ENCODE measurements at regions not wholly inside any gene's neighbourhood (a gene's known extent, or its start where the extent isn't known, plus 50 kb on each side); places are given as distances from the start of the nearest gene placed in this dataset.
"Not testable (repeated sequence)": the region's sequence is repeated elsewhere in the genome, so short reads cannot be mapped to it uniquely, and the experiment has no call there.

DNA sequence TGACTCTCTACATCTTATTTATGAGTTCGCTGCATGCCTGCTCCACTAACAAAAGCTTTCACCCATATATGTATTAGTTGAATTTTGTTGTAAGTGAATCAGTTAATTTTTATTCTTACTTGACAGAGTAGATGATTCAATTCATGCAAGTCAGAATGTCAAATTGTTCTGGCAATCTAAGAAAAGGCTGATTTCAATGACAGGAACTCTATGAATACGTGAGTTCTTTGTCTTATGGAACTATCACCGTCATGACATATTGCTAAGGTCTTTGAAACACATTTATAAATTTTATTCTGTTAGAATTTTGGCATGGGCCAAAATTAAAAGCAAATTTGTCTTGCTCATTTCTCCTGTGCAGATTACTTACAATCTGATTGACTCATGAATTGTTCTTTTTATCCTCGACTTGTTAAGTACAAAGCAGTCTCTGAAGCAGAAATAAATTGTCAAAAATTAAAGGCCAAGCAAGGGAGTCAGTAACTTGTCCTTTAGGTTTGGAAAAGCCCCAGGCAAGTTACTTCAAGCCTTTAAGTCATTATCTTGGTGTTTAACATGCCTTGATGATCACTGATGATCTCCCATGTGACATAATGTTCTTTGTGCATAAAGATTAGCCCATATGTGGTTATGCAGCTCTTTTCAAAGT, 89.0 kb upstream of the GC start:
- no peak for DNase-seq (ENCODE audit: low read depth, low spot score)
- no peak overlapping the region for H3K4me3 ChIP-seq (ENCODE audit: low read depth, low read length)
- TF ChIP-seq, protein P1, sequence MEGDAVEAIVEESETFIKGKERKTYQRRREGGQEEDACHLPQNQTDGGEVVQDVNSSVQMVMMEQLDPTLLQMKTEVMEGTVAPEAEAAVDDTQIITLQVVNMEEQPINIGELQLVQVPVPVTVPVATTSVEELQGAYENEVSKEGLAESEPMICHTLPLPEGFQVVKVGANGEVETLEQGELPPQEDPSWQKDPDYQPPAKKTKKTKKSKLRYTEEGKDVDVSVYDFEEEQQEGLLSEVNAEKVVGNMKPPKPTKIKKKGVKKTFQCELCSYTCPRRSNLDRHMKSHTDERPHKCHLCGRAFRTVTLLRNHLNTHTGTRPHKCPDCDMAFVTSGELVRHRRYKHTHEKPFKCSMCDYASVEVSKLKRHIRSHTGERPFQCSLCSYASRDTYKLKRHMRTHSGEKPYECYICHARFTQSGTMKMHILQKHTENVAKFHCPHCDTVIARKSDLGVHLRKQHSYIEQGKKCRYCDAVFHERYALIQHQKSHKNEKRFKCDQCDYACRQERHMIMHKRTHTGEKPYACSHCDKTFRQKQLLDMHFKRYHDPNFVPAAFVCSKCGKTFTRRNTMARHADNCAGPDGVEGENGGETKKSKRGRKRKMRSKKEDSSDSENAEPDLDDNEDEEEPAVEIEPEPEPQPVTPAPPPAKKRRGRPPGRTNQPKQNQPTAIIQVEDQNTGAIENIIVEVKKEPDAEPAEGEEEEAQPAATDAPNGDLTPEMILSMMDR (IDR thresholded peaks at IDR 0.05; ENCODE audit: low read depth, low read length) = no peak
- in situ Hi-C loops (cut with HindIII; ENCODE audit: low sequenced_read_pairs) = no loop called here

DNA sequence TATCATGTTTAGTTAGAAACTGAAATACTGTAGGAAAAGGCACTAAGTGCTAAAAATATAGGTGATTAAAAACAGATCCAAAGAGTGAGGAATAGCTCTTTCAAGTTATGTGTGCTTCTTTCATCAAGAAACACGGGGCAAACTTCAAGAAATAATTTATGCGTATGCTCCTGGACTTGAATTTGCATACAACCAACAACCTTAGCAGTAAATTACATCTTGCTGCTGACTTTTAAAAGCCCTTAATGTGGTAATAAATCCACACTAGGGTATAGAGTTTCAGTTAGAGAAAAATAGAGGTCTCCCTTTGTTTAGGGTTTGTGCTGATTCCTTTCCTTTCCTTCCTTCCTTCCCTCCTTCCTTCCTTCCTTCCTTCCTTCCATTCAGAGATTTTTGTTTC, 94.5 kb upstream of the GC start:
- TF ChIP-seq, protein P1 (IDR thresholded peaks at IDR 0.05; ENCODE audit: low read depth, low read length) = no peak
- in situ Hi-C loops (cut with HindIII; ENCODE audit: low sequenced_read_pairs) = no loop called here
- no peak for DNase-seq (ENCODE audit: low read depth, low spot score)

DNA sequence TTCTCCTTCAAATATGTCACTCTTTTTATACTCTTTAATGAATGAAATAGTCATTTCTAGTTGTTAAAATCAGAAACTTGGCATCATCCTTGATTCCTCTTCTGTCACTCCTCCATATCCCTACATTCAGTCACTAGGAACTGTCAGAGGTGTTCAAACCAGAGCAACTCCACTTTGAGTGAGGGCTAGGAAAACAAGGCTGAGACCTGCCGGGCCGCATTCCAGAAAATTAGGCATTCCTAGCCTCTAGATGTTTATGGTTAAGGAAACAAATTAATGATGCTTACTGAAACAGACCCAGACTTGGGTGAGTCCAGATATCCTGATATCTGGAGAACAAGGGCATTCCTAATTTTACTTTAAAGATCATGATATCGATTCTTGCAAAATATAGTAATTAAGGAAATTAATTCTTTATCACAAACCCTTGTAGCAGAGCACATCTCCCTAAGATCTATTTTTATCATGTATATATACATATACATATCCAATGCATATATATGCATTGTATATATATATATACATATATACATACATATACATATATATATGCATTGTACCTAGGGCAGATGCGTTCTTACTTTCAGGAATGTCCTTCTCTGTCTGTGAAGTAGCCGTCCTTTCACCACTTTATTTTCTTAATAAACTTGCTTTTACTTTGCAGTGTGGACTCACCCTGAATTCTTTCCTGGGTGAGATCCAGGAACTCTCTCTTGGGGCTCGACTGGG, 98.4 kb upstream of the GC start:
- no peak for DNase-seq (ENCODE audit: low read depth, low spot score)
- in situ Hi-C loops (cut with HindIII; ENCODE audit: low sequenced_read_pairs) = no loop called here
- no peak overlapping the region for H3K4me3 ChIP-seq (ENCODE audit: low read depth, low read length)
- TF ChIP-seq, protein P1 (IDR thresholded peaks at IDR 0.05; ENCODE audit: low read depth, low read length) = no peak

More for the DNA sequence above, 94.5 kb upstream of the GC start:
- no peak overlapping the region for H3K4me3 ChIP-seq (ENCODE audit: low read depth, low read length)

DNA sequence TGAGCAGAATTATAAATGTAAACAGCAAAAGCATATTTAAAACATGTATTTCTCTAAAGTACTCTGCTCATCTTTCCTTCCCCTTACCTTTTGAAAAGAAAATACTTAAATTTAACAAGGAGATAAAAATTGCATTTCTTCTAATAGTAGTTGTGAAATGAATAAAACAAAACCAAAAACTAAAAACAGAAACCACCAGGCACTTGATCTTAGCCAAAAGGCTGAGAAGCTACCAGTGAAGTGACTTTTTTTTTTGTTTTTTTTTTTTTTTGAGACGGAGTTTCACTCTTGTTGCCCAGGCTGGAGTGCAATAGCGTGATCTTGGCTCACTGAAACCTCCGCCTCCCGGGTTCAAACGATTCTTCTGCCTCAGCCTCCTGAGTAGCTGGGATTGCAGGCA, 116.5 kb upstream of the GC start:
- in situ Hi-C loops (cut with HindIII; ENCODE audit: low sequenced_read_pairs) = not testable (repeated sequence)

DNA sequence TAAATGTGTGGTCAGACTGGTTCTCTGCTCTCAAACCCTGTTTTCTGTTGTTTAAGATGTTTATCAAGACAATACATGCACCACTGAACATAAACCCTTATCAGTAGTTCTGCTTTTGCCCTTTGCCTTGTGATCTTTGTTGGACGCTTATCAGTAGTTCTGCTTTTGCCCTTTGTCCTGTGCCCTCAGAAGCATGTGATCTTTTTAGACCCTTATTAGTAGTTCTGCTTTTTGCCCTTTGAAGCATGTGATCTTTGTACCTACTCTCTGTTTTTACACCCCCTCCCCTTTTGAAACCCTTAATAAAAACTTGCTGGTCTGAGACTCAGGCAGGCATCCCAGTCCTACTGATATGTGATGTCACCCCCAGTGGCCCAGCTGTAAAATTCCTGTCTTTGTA, 121.7 kb upstream of the GC start:
- H3K4me3 ChIP-seq (ENCODE audit: low read depth, low read length); DNase-seq (ENCODE audit: low read depth, low spot score); in situ Hi-C loops (cut with HindIII; ENCODE audit: low sequenced_read_pairs): not testable (repeated sequence)

More for the DNA sequence above, 116.5 kb upstream of the GC start:
- not testable (repeated sequence) for H3K4me3 ChIP-seq (ENCODE audit: low read depth, low read length); DNase-seq (ENCODE audit: low read depth, low spot score)

DNA sequence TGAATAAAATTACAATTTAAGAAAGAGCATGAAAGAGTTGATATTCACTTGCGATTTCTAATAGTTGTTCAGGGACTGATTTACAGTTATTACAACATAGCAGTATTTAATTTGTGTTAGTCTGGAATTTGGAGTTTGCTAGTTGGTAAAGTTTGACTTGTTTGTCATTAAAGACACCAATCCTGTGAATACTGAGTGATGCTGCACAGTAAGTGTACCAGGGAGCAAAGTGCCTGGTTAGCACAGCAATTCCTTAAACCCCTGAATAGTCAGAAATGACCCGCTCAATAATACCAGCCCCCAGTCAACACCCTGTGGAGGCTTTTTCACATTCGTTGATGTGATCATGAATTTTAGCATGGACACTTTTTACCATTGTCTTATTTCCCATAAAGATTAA, 122.2 kb upstream of the GC start:
- no peak overlapping the region for H3K4me3 ChIP-seq (ENCODE audit: low read depth, low read length)
- DNase-seq (ENCODE audit: low read depth, low spot score) = no peak
- in situ Hi-C loops (cut with HindIII; ENCODE audit: low sequenced_read_pairs) = no loop called here
- TF ChIP-seq, protein P1 (IDR thresholded peaks at IDR 0.05; ENCODE audit: low read depth, low read length) = no peak

DNA sequence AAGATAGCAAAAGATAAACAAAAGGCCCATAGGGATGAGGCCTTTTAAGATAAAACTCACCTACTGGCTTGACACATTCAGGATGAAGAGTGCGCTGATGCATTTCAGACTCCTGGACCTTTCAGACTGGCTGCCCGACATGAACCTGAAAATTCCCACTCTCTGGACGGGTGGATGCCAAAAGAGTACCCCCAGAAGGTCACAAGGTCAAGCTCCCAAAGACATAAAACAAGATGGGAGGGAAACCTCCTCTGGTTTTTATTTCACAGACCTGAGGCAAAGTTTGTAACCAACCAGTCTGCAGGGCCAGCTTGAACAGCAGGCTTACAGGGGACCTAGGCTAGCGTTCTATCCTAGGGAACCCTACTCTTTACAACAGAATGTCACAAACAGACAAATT, 123.2 kb upstream of the GC start:
- no peak for DNase-seq (ENCODE audit: low read depth, low spot score)
- TF ChIP-seq, protein P1 (IDR thresholded peaks at IDR 0.05; ENCODE audit: low read depth, low read length) = no peak
- in situ Hi-C loops (cut with HindIII; ENCODE audit: low sequenced_read_pairs) = no loop called here
- H3K4me3 ChIP-seq (ENCODE audit: low read depth, low read length) = no peak overlapping the region
